ENCODE measurements at regions not wholly inside any gene's neighbourhood (a gene's known extent, or its start where the extent isn't known, plus 50 kb on each side); places are given as distances from the start of the nearest gene placed in this dataset.

DNA sequence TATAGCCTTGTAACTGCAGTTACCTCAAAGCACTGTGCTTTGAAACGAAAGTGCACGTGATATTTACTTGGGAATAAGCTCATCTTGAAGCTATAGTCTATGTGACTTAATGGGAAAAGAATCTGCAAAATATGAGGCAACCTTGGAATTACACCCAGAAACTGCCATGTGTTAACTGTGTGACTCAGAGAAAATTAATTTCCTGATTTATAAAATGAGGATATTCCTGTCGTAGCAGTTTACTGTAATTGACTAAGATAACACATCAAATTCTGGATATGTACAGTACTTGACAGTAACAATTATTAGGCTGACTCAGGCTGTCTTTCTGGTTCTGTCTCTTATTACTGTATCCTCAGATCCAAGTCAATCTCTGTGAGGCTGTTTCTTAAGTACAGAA is 1079.9 kb upstream of the ACO1 start:
- TF ChIP-seq, protein P1, sequence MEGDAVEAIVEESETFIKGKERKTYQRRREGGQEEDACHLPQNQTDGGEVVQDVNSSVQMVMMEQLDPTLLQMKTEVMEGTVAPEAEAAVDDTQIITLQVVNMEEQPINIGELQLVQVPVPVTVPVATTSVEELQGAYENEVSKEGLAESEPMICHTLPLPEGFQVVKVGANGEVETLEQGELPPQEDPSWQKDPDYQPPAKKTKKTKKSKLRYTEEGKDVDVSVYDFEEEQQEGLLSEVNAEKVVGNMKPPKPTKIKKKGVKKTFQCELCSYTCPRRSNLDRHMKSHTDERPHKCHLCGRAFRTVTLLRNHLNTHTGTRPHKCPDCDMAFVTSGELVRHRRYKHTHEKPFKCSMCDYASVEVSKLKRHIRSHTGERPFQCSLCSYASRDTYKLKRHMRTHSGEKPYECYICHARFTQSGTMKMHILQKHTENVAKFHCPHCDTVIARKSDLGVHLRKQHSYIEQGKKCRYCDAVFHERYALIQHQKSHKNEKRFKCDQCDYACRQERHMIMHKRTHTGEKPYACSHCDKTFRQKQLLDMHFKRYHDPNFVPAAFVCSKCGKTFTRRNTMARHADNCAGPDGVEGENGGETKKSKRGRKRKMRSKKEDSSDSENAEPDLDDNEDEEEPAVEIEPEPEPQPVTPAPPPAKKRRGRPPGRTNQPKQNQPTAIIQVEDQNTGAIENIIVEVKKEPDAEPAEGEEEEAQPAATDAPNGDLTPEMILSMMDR (conservative IDR thresholded peaks at IDR 0.05), result no peak
- no peak for TF ChIP-seq ZFX (IDR thresholded peaks at IDR 0.05)

Measured in C4-2B (cell line).